GM12872 (cell line): ENCODE measurements at regions not wholly inside any gene's neighbourhood (a gene's known extent, or its start where the extent isn't known, plus 50 kb on each side); places are given as distances from the start of the nearest gene placed in this dataset.

ENCODE experiments used
- CTCF ChIP-seq: IDR thresholded peaks from 3 replicates; pipeline ENCODE4 v1.5.1; 2011; ENCODE audit warnings: low read depth, mild to moderate bottlenecking, low read length, moderate library complexity; ENCODE audit not compliant: insufficient read depth

DNA sequence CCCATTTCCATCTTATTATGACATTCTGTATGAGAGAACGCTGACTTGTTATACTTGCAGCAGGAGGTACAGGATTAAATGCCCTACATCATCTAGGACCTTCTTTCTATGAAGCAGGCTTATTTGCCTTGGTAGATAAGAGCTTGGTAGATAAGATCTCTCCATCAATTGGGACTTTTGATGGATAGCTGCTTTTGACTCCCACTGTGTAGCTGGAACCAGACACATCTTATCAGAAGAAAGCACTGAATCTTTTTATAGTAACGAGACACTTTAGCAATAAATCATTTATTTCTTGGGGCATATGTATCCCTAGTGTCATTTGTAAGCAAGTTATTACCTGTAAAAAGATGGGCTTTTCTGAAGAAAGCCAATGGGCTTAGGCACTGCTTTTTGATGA lies 613.9 kb downstream of the TECRL start:
- no peak for TF ChIP-seq CTCF

GRCh38 chr4:63790377-63790776 lies 618.9 kb downstream of the TECRL start:
- TF ChIP-seq CTCF, result no peak

DNA sequence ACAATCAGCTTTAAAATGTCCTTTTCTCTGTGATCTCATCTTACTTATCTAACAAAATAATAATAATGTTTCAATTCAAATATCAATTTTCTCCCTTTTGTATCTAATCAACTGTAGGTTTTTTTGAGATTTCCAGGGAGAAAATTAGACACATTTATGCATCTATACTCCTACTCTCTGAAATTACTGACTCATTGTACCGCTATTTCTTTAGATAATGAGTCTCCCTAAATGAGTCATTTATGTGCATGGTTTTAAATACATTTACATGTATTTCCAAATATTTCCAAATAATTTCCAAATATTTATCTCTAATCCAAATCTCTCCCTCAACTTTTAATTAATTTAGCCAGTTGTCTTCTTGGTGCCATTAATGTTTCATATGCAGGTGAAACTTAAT lies 621.0 kb downstream of the TECRL start:
- no peak for TF ChIP-seq CTCF

- no peak for TF ChIP-seq CTCF
Observed at GRCh38 chr4:63787326-63787725, 621.9 kb downstream of the TECRL start.

DNA sequence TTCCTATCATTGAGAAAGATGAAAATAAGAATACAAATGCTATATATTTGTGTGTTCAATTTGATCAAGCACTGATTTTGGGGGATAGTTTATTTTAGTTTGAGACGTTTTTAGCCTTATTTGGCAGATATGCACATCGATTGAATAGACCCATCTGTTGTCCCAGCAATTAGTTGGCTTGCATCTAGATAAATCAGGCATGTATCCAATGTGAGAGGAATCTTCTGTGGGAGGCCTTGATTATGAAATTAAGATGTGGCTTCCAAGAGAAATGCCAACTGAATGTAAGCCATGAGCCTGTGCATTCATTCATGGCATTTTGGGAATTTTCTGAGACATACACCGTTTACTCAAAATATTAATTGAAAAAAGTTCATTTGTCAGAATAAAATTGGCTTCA lies 623.1 kb downstream of the TECRL start:
- no peak for TF ChIP-seq CTCF

GRCh38 chr4:63784822-63785221 lies 624.4 kb downstream of the TECRL start:
- no peak for TF ChIP-seq CTCF

- TF ChIP-seq CTCF, result no peak
Observed at GRCh38 chr4:63777601-63778000, 631.6 kb downstream of the TECRL start.

DNA sequence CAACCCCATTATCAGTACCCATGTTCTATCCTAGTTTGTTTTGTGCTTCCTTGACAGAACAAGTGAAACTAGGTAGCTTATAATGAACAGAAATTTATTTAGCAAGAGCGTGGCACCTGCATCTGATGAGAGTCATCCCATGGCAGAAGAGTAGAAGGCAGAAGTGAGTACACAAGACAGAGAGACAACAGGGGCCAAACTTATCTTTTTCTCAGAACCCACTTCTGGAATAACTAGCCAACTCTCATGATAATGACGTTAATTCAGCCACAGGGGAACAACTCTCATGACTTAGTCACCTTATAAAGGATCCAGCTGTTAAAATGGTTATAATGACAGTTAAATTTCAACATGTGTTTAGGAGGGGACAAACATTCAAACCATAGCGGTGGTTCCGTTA lies 644.9 kb downstream of the TECRL start:
- no peak for TF ChIP-seq CTCF
